ENCODE measurements at regions not wholly inside any gene's neighbourhood (a gene's known extent, or its start where the extent isn't known, plus 50 kb on each side); places are given as distances from the start of the nearest gene placed in this dataset.

GRCh38 chr13:22828081-22828480 lies 352.7 kb upstream of the SGCG start:
- H3K4me1 Mint-ChIP-seq = no peaks in the 10 kb centered on the region
- H3K9me3 Mint-ChIP-seq = peaks cover 22% of the 10 kb centered on the region
- no peak overlapping the region for H3K27ac Mint-ChIP-seq
- H3K36me3 Mint-ChIP-seq = no peaks in the 10 kb centered on the region
- TF ChIP-seq CTCF (IDR thresholded peaks at IDR 0.05; ENCODE audit: unreplicated experiment) = no peak
- no peak overlapping the region for H3K4me3 Mint-ChIP-seq
- DNase-seq (ENCODE audit: low spot score in 2 of 2, unreplicated experiment in 2 of 2) = no peak
- no peaks in the 10 kb centered on the region for H3K27me3 Mint-ChIP-seq (ENCODE audit: low read depth)

GRCh38 chr13:22836475-22836874 lies 344.3 kb upstream of the SGCG start:
- Mint-ChIP-seq H3K9me3 (peaks cover 7% of the 10 kb centered on the region), H3K4me3 (no peak overlapping the region), H3K27me3 (ENCODE audit: low read depth) (no peaks in the 10 kb centered on the region), H3K27ac (no peak overlapping the region), H3K4me1 (no peaks in the 10 kb centered on the region), H3K36me3 (no peaks in the 10 kb centered on the region)
- no peak for DNase-seq (ENCODE audit: low spot score in 2 of 2, unreplicated experiment in 2 of 2)
- no peak for TF ChIP-seq CTCF (IDR thresholded peaks at IDR 0.05; ENCODE audit: unreplicated experiment)

GRCh38 chr13:22837980-22838647 lies 342.7 kb upstream of the SGCG start:
- H3K9me3 Mint-ChIP-seq = peaks cover 7% of the 10 kb centered on the region
- TF ChIP-seq CTCF (IDR thresholded peaks at IDR 0.05; ENCODE audit: unreplicated experiment) = no peak
- no peak overlapping the region for H3K27ac Mint-ChIP-seq
- no peaks in the 10 kb centered on the region for H3K36me3 Mint-ChIP-seq
- no peaks in the 10 kb centered on the region for H3K4me1 Mint-ChIP-seq
- H3K27me3 Mint-ChIP-seq (ENCODE audit: low read depth) = no peaks in the 10 kb centered on the region
- H3K4me3 Mint-ChIP-seq = no peak overlapping the region
- DNase-seq (ENCODE audit: low spot score in 2 of 2, unreplicated experiment in 2 of 2) = no peak

- TF ChIP-seq CTCF (IDR thresholded peaks at IDR 0.05; ENCODE audit: unreplicated experiment) = no peak
- Mint-ChIP-seq H3K27me3 (ENCODE audit: low read depth) (no peaks in the 10 kb centered on the region), H3K4me3 (no peak overlapping the region), H3K9me3 (peaks cover 7% of the 10 kb centered on the region), H3K4me1 (no peaks in the 10 kb centered on the region), H3K36me3 (no peaks in the 10 kb centered on the region), H3K27ac (no peak overlapping the region)
- DNase-seq (ENCODE audit: low spot score in 2 of 2, unreplicated experiment in 2 of 2) = no peak
Measured at GRCh38 chr13:22839603-22840530, 340.9 kb upstream of the SGCG start.

GRCh38 chr13:22846551-22846950 lies 334.2 kb upstream of the SGCG start:
- H3K9me3 Mint-ChIP-seq = no peaks in the 10 kb centered on the region
- no peak overlapping the region for H3K4me3 Mint-ChIP-seq
- H3K4me1 Mint-ChIP-seq = peaks cover 5% of the 10 kb centered on the region

More at GRCh38 chr13:22846551-22846950, 334.2 kb upstream of the SGCG start:
- DNase-seq (ENCODE audit: low spot score in 2 of 2, unreplicated experiment in 2 of 2) = no peak
- Mint-ChIP-seq H3K36me3 (no peaks in the 10 kb centered on the region), H3K27ac (no peak overlapping the region), H3K27me3 (ENCODE audit: low read depth) (no peaks in the 10 kb centered on the region)
- no peak for TF ChIP-seq CTCF (IDR thresholded peaks at IDR 0.05; ENCODE audit: unreplicated experiment)

Measured in mesothelial cell of epicardium (in vitro differentiated cells).